ENCODE measurements at regions not wholly inside any gene's neighbourhood (a gene's known extent, or its start where the extent isn't known, plus 50 kb on each side); places are given as distances from the start of the nearest gene placed in this dataset.

GRCh38 chr11:38305682-38306081 lies 1707.6 kb upstream of the RAG2 start:
- TF ChIP-seq USF1 (CRISPR knock-in tag; IDR thresholded peaks at IDR 0.05) = no peak
- no peak for TF ChIP-seq ZNF425 (CRISPR knock-in tag; conservative IDR thresholded peaks at IDR 0.05)
- TF ChIP-seq TEAD4 (CRISPR knock-in tag; IDR thresholded peaks at IDR 0.05) = no peak
- TF ChIP-seq, protein P1, sequence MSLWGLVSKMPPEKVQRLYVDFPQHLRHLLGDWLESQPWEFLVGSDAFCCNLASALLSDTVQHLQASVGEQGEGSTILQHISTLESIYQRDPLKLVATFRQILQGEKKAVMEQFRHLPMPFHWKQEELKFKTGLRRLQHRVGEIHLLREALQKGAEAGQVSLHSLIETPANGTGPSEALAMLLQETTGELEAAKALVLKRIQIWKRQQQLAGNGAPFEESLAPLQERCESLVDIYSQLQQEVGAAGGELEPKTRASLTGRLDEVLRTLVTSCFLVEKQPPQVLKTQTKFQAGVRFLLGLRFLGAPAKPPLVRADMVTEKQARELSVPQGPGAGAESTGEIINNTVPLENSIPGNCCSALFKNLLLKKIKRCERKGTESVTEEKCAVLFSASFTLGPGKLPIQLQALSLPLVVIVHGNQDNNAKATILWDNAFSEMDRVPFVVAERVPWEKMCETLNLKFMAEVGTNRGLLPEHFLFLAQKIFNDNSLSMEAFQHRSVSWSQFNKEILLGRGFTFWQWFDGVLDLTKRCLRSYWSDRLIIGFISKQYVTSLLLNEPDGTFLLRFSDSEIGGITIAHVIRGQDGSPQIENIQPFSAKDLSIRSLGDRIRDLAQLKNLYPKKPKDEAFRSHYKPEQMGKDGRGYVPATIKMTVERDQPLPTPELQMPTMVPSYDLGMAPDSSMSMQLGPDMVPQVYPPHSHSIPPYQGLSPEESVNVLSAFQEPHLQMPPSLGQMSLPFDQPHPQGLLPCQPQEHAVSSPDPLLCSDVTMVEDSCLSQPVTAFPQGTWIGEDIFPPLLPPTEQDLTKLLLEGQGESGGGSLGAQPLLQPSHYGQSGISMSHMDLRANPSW (CRISPR knock-in tag; conservative IDR thresholded peaks at IDR 0.05; ENCODE audit: low read depth) = no peak
- Mint-ChIP-seq H3K36me3 (peaks cover 34% of the 10 kb centered on the region), H3K9me3 (peaks cover 64% of the 10 kb centered on the region), H3K4me3 (no peak overlapping the region), H3K4me1 (no peaks in the 10 kb centered on the region), H3K27ac (no peak overlapping the region), H3K27me3 (ENCODE audit: low read depth) (peaks cover under 1% of the 10 kb centered on the region)
- CTCF ChIA-PET = interaction anchor here (0.6 kb wide), 1 partner anchor 360 kb away, joined by 5 read pairs; no protein-coding TSS in a partner anchor
- no peak for DNase-seq (ENCODE audit: low spot score)
- ATAC-seq = no peak
- POLR2A ChIA-PET = no interaction called here

DNA sequence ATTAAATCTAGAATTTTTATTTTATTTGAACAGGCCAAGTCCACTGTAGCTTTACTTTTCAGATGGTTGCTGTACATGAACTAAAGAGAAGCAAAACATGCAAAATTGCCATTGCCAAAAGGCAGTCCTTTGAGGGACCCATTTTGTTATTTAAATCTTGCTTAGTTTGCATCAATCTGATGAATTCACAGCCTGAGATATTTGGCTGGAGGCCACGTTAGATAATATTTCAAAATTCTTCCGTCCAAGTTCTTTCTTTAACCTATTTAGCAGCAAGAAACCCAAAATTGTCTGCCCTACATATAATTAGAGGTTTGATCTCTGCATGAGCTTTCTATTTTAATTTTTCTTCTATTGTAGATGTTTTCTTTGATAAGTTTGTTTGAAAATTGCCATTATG lies 1706.9 kb upstream of the RAG2 start:
- TF ChIP-seq ZNF416 (CRISPR knock-in tag; IDR thresholded peaks at IDR 0.05) (no peak), ZNF263 (CRISPR knock-in tag; IDR thresholded peaks at IDR 0.05; ENCODE audit: low read depth) (no peak), ZNF423 (CRISPR knock-in tag; IDR thresholded peaks at IDR 0.05) (no peak), TCF7 (CRISPR knock-in tag; IDR thresholded peaks at IDR 0.05; ENCODE audit: low read depth) (no peak), TP53 (CRISPR knock-in tag; IDR thresholded peaks at IDR 0.05) (no peak), ATF1 (CRISPR knock-in tag; IDR thresholded peaks at IDR 0.05) (no peak), HMGA2 (CRISPR knock-in tag; IDR thresholded peaks at IDR 0.05) (no peak), ZNF396 (CRISPR knock-in tag; IDR thresholded peaks at IDR 0.05; ENCODE audit: borderline replicate concordance) (no peak)
- TF ChIP-seq, protein P2, sequence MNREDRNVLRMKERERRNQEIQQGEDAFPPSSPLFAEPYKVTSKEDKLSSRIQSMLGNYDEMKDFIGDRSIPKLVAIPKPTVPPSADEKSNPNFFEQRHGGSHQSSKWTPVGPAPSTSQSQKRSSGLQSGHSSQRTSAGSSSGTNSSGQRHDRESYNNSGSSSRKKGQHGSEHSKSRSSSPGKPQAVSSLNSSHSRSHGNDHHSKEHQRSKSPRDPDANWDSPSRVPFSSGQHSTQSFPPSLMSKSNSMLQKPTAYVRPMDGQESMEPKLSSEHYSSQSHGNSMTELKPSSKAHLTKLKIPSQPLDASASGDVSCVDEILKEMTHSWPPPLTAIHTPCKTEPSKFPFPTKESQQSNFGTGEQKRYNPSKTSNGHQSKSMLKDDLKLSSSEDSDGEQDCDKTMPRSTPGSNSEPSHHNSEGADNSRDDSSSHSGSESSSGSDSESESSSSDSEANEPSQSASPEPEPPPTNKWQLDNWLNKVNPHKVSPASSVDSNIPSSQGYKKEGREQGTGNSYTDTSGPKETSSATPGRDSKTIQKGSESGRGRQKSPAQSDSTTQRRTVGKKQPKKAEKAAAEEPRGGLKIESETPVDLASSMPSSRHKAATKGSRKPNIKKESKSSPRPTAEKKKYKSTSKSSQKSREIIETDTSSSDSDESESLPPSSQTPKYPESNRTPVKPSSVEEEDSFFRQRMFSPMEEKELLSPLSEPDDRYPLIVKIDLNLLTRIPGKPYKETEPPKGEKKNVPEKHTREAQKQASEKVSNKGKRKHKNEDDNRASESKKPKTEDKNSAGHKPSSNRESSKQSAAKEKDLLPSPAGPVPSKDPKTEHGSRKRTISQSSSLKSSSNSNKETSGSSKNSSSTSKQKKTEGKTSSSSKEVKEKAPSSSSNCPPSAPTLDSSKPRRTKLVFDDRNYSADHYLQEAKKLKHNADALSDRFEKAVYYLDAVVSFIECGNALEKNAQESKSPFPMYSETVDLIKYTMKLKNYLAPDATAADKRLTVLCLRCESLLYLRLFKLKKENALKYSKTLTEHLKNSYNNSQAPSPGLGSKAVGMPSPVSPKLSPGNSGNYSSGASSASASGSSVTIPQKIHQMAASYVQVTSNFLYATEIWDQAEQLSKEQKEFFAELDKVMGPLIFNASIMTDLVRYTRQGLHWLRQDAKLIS (CRISPR knock-in tag; IDR thresholded peaks at IDR 0.05; ENCODE audit: borderline replicate concordance) = no peak
- TF ChIP-seq, protein P3, sequence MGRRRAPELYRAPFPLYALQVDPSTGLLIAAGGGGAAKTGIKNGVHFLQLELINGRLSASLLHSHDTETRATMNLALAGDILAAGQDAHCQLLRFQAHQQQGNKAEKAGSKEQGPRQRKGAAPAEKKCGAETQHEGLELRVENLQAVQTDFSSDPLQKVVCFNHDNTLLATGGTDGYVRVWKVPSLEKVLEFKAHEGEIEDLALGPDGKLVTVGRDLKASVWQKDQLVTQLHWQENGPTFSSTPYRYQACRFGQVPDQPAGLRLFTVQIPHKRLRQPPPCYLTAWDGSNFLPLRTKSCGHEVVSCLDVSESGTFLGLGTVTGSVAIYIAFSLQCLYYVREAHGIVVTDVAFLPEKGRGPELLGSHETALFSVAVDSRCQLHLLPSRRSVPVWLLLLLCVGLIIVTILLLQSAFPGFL (CRISPR knock-in tag; IDR thresholded peaks at IDR 0.05; ENCODE audit: borderline replicate concordance) = no peak
- TF ChIP-seq, protein P4, sequence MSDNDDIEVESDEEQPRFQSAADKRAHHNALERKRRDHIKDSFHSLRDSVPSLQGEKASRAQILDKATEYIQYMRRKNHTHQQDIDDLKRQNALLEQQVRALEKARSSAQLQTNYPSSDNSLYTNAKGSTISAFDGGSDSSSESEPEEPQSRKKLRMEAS (CRISPR knock-in tag; IDR thresholded peaks at IDR 0.05) = no peak
- ChIA-PET CTCF (no interaction called here), POLR2A (no interaction called here)
- Mint-ChIP-seq H3K4me3 (no peak overlapping the region), H3K9me3 (peaks cover 64% of the 10 kb centered on the region), H3K4me1 (no peaks in the 10 kb centered on the region), H3K27ac (no peak overlapping the region), H3K27me3 (ENCODE audit: low read depth) (no peaks in the 10 kb centered on the region), H3K36me3 (peaks cover 26% of the 10 kb centered on the region)
- ATAC-seq (no peak), DNase-seq (ENCODE audit: low spot score) (no peak)

All from WTC11 (cell line).